ENCODE measurements at regions not wholly inside any gene's neighbourhood (a gene's known extent, or its start where the extent isn't known, plus 50 kb on each side); places are given as distances from the start of the nearest gene placed in this dataset.

DNA sequence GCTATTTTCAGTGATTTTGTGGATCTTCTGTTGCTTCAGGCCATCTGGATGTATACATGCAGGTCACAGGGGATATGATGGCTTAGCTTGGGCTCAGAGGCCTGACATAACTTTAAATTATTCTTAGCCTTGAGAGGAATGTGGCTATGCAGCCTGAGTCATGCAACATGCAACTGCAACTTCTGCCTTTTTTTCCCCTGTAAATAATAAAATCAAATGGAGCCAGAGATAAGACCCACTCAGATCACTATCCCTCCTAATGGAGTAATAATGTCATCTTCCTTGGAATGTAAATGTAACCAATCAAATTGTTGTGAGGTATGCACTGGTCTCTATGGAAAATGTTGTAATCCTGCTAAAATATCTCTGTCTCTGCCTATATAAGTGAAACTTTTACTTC is 54.9 kb downstream of the MAGEB17 start:
- Histone ChIP-seq H3K9me3 (no peaks in the 10 kb centered on the region), H3K36me3 (ENCODE audit: control insufficient read depth in 2 of 2, extremely low read depth in 1 of 2, insufficient read depth in 1 of 2, low read length in 1 of 2) (no peaks in the 10 kb centered on the region), H3K4me1 (ENCODE audit: control insufficient read depth in 1 of 2, extremely low read depth in 1 of 2, insufficient read depth in 2 of 2, low read length in 2 of 2) (no peaks in the 10 kb centered on the region), H3K4me3 (ENCODE audit: control insufficient read depth in 1 of 2, extremely low read depth in 1 of 2, low read length in 1 of 2) (no peak overlapping the region), H3K27ac (ENCODE audit: low read length) (no peak overlapping the region), H3K27me3 (replicated peaks in 1 of 2; ENCODE audit: control insufficient read depth in 2 of 2, extremely low read depth in 1 of 2, insufficient read depth in 2 of 2, low read length in 1 of 2) (no peaks in the 10 kb centered on the region)
- Mint-ChIP-seq H3K9me3 (peaks cover 5 to 14% (median 6%) of the 10 kb centered on the region in 3 donors), H3K36me3 (no peaks in the 10 kb centered on the region), H3K27me3 (peaks cover 3 to 26% of the 10 kb centered on the region in 2 donors), H3K4me1 (no peaks in the 10 kb centered on the region), H3K4me3 (no peak overlapping the region), H3K27ac (no peak overlapping the region)
- ATAC-seq (replicated peaks in 1 of 4): no peak
- no peak for DNase-seq
- ChIA-PET CTCF (no interaction called here), POLR2A (no interaction called here)

DNA sequence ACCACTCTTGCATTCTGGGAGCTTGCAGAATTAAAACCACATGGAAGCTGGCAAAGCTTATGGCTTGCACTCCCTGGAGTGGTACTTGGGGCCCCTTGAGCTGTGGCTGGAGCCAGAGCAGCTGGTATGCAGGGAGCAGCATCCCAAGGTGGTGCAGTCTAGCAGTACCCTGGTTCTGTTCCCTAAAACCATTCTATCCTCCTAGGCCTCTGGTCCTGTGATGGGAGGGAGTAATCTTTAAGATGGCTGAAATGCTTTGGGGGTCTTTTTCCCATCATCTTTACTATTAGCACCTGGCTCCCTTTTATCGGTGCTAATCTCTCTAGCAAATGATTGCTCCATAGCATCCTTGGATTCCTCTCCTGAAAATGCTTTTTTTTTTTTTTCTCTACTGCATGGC is 56.1 kb downstream of the MAGEB17 start:
- no peak overlapping the region for H3K27ac Mint-ChIP-seq
- no peak overlapping the region for H3K4me3 Mint-ChIP-seq
- ATAC-seq (replicated peaks in 1 of 4): no peak

DNA sequence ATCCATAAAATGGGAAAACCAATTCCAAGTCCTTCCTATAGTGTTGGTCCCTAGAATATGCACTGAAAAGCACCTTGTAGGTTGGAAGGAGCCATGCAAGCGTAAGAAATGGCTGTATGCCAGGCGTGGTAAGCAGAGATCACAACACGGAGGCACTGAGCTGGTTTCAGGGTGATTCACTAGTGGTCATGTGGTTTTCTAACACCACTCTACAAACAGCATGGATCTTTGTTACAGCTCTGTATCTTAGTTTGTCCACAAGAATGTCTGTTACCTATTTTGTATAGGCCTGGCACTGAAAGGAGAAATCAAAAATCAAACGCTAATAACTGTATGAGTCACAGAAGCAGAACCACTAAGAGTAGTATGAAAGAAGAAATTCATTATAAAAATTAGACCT is 71.9 kb downstream of the MAGEB17 start:
- H3K27ac ChIP-seq (ENCODE audit: low read length): no peak overlapping the region
- H3K4me1 ChIP-seq (ENCODE audit: control insufficient read depth in 1 of 2, extremely low read depth in 1 of 2, insufficient read depth in 2 of 2, low read length in 2 of 2): no peaks in the 10 kb centered on the region
- H3K27me3 ChIP-seq (replicated peaks in 1 of 2; ENCODE audit: control insufficient read depth in 2 of 2, extremely low read depth in 1 of 2, insufficient read depth in 2 of 2, low read length in 1 of 2): peaks cover 0 to 4% of the 10 kb centered on the region in 2 experiments
- no peak for DNase-seq
- no peaks in the 10 kb centered on the region for H3K9me3 ChIP-seq
- no peak overlapping the region for H3K4me3 ChIP-seq (ENCODE audit: control insufficient read depth in 1 of 2, extremely low read depth in 1 of 2, low read length in 1 of 2)
- Mint-ChIP-seq H3K9me3 (no peaks in the 10 kb centered on the region), H3K27me3 (peaks cover 3 to 31% of the 10 kb centered on the region in 2 donors), H3K4me3 (no peak overlapping the region), H3K4me1 (no peaks in the 10 kb centered on the region), H3K27ac (no peak overlapping the region), H3K36me3 (no peaks in the 10 kb centered on the region)
- no peak for ATAC-seq (replicated peaks in 1 of 4)
- ChIA-PET POLR2A (no interaction called here), CTCF (no interaction called here)
- no peaks in the 10 kb centered on the region for H3K36me3 ChIP-seq (ENCODE audit: control insufficient read depth in 2 of 2, extremely low read depth in 1 of 2, insufficient read depth in 1 of 2, low read length in 1 of 2)
- WGBS (ENCODE audit: insufficient coverage): no CpG with 5 or more reads among the region's 4 CpGs

More for the DNA sequence above, 56.1 kb downstream of the MAGEB17 start:
- ChIA-PET POLR2A (no interaction called here), CTCF (interaction anchor here in 1 of 2 donors (0.7 kb wide), 1 partner anchor 1075 kb away, joined by 4 read pairs; no protein-coding TSS in a partner anchor)
- peaks cover 5 to 14% (median 6%) of the 10 kb centered on the region in 3 donors for H3K9me3 Mint-ChIP-seq
- Histone ChIP-seq H3K27ac (ENCODE audit: low read length) (no peak overlapping the region), H3K4me1 (ENCODE audit: control insufficient read depth in 1 of 2, extremely low read depth in 1 of 2, insufficient read depth in 2 of 2, low read length in 2 of 2) (no peaks in the 10 kb centered on the region), H3K9me3 (no peaks in the 10 kb centered on the region), H3K36me3 (ENCODE audit: control insufficient read depth in 2 of 2, extremely low read depth in 1 of 2, insufficient read depth in 1 of 2, low read length in 1 of 2) (no peaks in the 10 kb centered on the region), H3K4me3 (ENCODE audit: control insufficient read depth in 1 of 2, extremely low read depth in 1 of 2, low read length in 1 of 2) (no peak overlapping the region), H3K27me3 (replicated peaks in 1 of 2; ENCODE audit: control insufficient read depth in 2 of 2, extremely low read depth in 1 of 2, insufficient read depth in 2 of 2, low read length in 1 of 2) (no peaks in the 10 kb centered on the region)
- WGBS (ENCODE audit: insufficient coverage): no CpG with 5 or more reads among the region's 1 CpG
- no peak for DNase-seq
- peaks cover 3 to 26% of the 10 kb centered on the region in 2 donors for H3K27me3 Mint-ChIP-seq
- no peaks in the 10 kb centered on the region for H3K36me3 Mint-ChIP-seq
- H3K4me1 Mint-ChIP-seq: no peaks in the 10 kb centered on the region

DNA sequence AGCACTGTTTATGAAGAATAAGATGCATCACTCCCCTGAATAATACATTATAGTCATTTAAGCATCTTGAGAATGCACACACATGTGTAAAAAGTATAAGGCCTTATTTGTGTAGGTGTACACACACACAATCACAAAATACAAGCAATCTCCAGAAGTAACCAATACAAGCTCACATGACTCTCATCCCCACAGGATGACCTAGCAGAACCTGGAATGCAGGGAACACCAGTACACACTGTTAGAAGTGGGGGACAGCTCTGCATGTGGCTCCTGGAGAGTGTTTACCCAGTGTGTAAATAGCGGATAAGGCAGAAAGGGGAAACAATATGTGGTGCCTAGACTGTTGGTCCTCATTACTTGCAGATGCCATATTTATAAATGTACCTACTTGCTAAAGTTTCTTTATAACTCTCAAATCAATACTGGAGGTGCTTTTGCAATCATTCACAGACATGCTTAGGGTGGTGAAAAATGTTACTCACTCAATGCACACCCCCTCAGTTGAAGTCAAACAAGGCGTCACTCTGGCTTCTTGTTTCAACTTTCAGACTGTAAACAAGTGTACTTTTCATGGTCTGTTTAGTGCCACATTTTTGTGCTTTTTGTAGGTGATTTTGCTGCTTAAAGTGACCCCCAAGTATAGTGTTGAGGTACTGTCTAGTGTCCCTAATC is 73.1 kb downstream of the MAGEB17 start:
- no peaks in the 10 kb centered on the region for H3K9me3 Mint-ChIP-seq
- H3K27ac Mint-ChIP-seq: no peak overlapping the region
- no peak for ATAC-seq (replicated peaks in 1 of 4)

DNA sequence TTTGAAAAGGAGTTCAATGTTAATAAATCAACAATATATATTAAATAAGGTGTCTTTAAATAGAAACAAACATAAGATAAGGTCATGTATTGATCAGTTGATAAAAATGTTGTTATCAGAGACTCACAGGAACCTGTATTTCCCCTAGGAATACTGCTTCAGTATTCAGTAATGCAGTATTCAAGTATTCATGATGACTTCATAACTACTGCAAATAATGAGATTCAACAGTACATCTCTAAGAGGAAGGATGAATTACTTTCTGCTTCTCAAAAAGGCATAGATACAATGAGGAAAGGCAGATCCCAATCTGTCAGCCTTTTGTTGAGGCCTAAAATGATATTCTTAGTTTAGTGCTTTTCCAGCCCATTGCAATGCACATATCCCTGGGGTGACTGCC is 73.7 kb downstream of the MAGEB17 start:
- H3K4me1 Mint-ChIP-seq: no peaks in the 10 kb centered on the region
- no peaks in the 10 kb centered on the region for H3K36me3 ChIP-seq (ENCODE audit: control insufficient read depth in 2 of 2, extremely low read depth in 1 of 2, insufficient read depth in 1 of 2, low read length in 1 of 2)
- peaks cover 3 to 27% of the 10 kb centered on the region in 2 donors for H3K27me3 Mint-ChIP-seq
- no peaks in the 10 kb centered on the region for H3K9me3 ChIP-seq
- CTCF ChIA-PET: no interaction called here
- POLR2A ChIA-PET: no interaction called here
- no peaks in the 10 kb centered on the region for H3K4me1 ChIP-seq (ENCODE audit: control insufficient read depth in 1 of 2, extremely low read depth in 1 of 2, insufficient read depth in 2 of 2, low read length in 2 of 2)
- H3K27me3 ChIP-seq (replicated peaks in 1 of 2; ENCODE audit: control insufficient read depth in 2 of 2, extremely low read depth in 1 of 2, insufficient read depth in 2 of 2, low read length in 1 of 2): peaks cover 0 to 4% of the 10 kb centered on the region in 2 experiments
- ATAC-seq (replicated peaks in 1 of 4) (no peak), DNase-seq (no peak)
- no peak overlapping the region for H3K27ac Mint-ChIP-seq
- no peaks in the 10 kb centered on the region for H3K9me3 Mint-ChIP-seq
- H3K36me3 Mint-ChIP-seq: no peaks in the 10 kb centered on the region
- H3K4me3 Mint-ChIP-seq: no peak overlapping the region
- H3K4me3 ChIP-seq (ENCODE audit: control insufficient read depth in 1 of 2, extremely low read depth in 1 of 2, low read length in 1 of 2): no peak overlapping the region
- H3K27ac ChIP-seq (ENCODE audit: low read length): no peak overlapping the region

More for the DNA sequence above, 73.1 kb downstream of the MAGEB17 start:
- Histone ChIP-seq H3K36me3 (ENCODE audit: control insufficient read depth in 2 of 2, extremely low read depth in 1 of 2, insufficient read depth in 1 of 2, low read length in 1 of 2) (no peaks in the 10 kb centered on the region), H3K4me3 (ENCODE audit: control insufficient read depth in 1 of 2, extremely low read depth in 1 of 2, low read length in 1 of 2) (no peak overlapping the region), H3K27me3 (replicated peaks in 1 of 2; ENCODE audit: control insufficient read depth in 2 of 2, extremely low read depth in 1 of 2, insufficient read depth in 2 of 2, low read length in 1 of 2) (peaks cover 0 to 4% of the 10 kb centered on the region in 2 experiments), H3K9me3 (no peaks in the 10 kb centered on the region), H3K4me1 (ENCODE audit: control insufficient read depth in 1 of 2, extremely low read depth in 1 of 2, insufficient read depth in 2 of 2, low read length in 2 of 2) (no peaks in the 10 kb centered on the region), H3K27ac (ENCODE audit: low read length) (no peak overlapping the region)
- Mint-ChIP-seq H3K4me1 (no peaks in the 10 kb centered on the region), H3K27me3 (peaks cover 3 to 28% of the 10 kb centered on the region in 2 donors), H3K36me3 (no peaks in the 10 kb centered on the region), H3K4me3 (no peak overlapping the region)
- no peak for DNase-seq
- POLR2A ChIA-PET: no interaction called here
- WGBS (ENCODE audit: insufficient coverage): no CpG with 5 or more reads among the region's 2 CpGs
- CTCF ChIA-PET: no interaction called here

DNA sequence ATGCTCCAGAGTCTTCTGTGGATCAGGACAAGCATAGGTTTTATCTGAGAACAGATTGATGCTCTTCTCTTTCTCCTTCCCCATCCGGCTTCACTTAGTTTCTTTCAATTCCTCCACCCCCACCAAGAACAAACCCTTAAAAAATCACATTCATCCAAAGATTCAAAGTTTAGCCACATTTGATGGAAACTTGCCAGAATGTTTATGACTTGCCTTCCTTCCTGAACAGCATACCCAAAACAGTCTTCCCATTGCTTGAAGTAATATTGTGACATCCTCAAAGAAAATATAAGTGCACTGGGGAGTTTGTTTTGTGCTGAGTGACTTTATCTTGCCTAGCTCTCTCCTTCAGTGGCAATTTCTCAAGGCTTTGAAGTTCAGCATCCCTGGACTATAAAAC is 83.0 kb downstream of the MAGEB17 start:
- POLR2A ChIA-PET: no interaction called here
- H3K27ac Mint-ChIP-seq: no peak overlapping the region
- WGBS (ENCODE audit: insufficient coverage): no CpG with 5 or more reads among the region's 1 CpG
- Histone ChIP-seq H3K36me3 (ENCODE audit: control insufficient read depth in 2 of 2, extremely low read depth in 1 of 2, insufficient read depth in 1 of 2, low read length in 1 of 2) (no peaks in the 10 kb centered on the region), H3K27ac (ENCODE audit: low read length) (no peak overlapping the region), H3K4me3 (ENCODE audit: control insufficient read depth in 1 of 2, extremely low read depth in 1 of 2, low read length in 1 of 2) (no peak overlapping the region), H3K4me1 (ENCODE audit: control insufficient read depth in 1 of 2, extremely low read depth in 1 of 2, insufficient read depth in 2 of 2, low read length in 2 of 2) (no peaks in the 10 kb centered on the region), H3K9me3 (no peaks in the 10 kb centered on the region), H3K27me3 (replicated peaks in 1 of 2; ENCODE audit: control insufficient read depth in 2 of 2, extremely low read depth in 1 of 2, insufficient read depth in 2 of 2, low read length in 1 of 2) (no peaks in the 10 kb centered on the region)
- no peak for DNase-seq
- H3K27me3 Mint-ChIP-seq: peaks cover 0 to 15% of the 10 kb centered on the region in 2 donors
- no peaks in the 10 kb centered on the region for H3K36me3 Mint-ChIP-seq
- CTCF ChIA-PET: no interaction called here
- no peak for ATAC-seq (replicated peaks in 1 of 4)
- no peaks in the 10 kb centered on the region for H3K4me1 Mint-ChIP-seq
- no peak overlapping the region for H3K4me3 Mint-ChIP-seq
- no peaks in the 10 kb centered on the region for H3K9me3 Mint-ChIP-seq

DNA sequence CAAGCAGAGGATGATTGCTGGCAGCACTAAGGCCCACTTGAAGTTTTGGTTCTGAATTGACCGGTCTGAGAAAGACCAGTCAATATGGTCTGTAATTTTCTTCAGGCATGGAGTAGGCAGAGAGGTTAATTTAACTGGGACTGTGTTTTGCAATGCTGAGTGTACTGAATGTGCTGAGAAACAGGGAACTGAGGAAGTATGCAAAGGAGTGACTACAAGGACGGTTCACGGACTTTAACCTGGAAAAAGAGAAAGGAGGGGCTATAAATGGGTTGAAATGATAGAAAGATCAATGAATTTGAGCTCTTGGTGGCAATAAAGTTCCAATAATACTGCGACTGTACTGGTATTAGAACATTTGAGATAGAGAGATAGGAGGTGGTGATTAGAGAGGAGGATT is 84.5 kb downstream of the MAGEB17 start:
- H3K27ac Mint-ChIP-seq: no peak overlapping the region
- DNase-seq (no peak), ATAC-seq (replicated peaks in 1 of 4) (no peak)
- Histone ChIP-seq H3K9me3 (no peaks in the 10 kb centered on the region), H3K27me3 (replicated peaks in 1 of 2; ENCODE audit: control insufficient read depth in 2 of 2, extremely low read depth in 1 of 2, insufficient read depth in 2 of 2, low read length in 1 of 2) (no peaks in the 10 kb centered on the region), H3K36me3 (ENCODE audit: control insufficient read depth in 2 of 2, extremely low read depth in 1 of 2, insufficient read depth in 1 of 2, low read length in 1 of 2) (no peaks in the 10 kb centered on the region), H3K27ac (ENCODE audit: low read length) (no peak overlapping the region), H3K4me1 (ENCODE audit: control insufficient read depth in 1 of 2, extremely low read depth in 1 of 2, insufficient read depth in 2 of 2, low read length in 2 of 2) (no peaks in the 10 kb centered on the region), H3K4me3 (ENCODE audit: control insufficient read depth in 1 of 2, extremely low read depth in 1 of 2, low read length in 1 of 2) (no peak overlapping the region)
- no peak overlapping the region for H3K4me3 Mint-ChIP-seq
- POLR2A ChIA-PET: no interaction called here
- H3K27me3 Mint-ChIP-seq: peaks cover 0 to 21% of the 10 kb centered on the region in 2 donors
- no peaks in the 10 kb centered on the region for H3K36me3 Mint-ChIP-seq
- peaks cover 0 to 7% (median 0%) of the 10 kb centered on the region in 3 donors for H3K9me3 Mint-ChIP-seq
- H3K4me1 Mint-ChIP-seq: no peaks in the 10 kb centered on the region
- CTCF ChIA-PET: no interaction called here
- 92% methylated on average over 2 of the region's 4 CpGs for WGBS (ENCODE audit: insufficient coverage)
